Panc1 (cell line): ENCODE measurements at regions not wholly inside any gene's neighbourhood (a gene's known extent, or its start where the extent isn't known, plus 50 kb on each side); places are given as distances from the start of the nearest gene placed in this dataset.

Experiments
- CTCF ChIP-seq: fragments of 450-650 bp; IDR thresholded peaks from 2 replicates; pipeline ENCODE4 v1.5.1; 2017; ENCODE audit warnings: mild to moderate bottlenecking
- POLR2AphosphoS5 ChIP-seq: IDR thresholded peaks from 2 replicates; pipeline ENCODE4 v1.6.1; 2012; ENCODE audit warnings: mild to moderate bottlenecking, low read depth, low read length, moderate library complexity
- REST ChIP-seq, 2 experiments: IDR thresholded peaks; 2 replicates each; pipeline ENCODE4 v1.6.1; 2011 to 2012; ENCODE audit warnings: low read depth in 2 of 2, control low read depth in 1 of 2, low read length in 1 of 2, mild to moderate bottlenecking in 1 of 2, moderate library complexity in 1 of 2; ENCODE audit not compliant: insufficient read depth in 1 of 2
- SIN3A ChIP-seq: IDR thresholded peaks from 2 replicates; pipeline ENCODE4 v1.6.1; 2012; ENCODE audit warnings: low read depth, mild to moderate bottlenecking, low read length, moderate library complexity, borderline replicate concordance; ENCODE audit not compliant: insufficient read depth
- TCF7L2 ChIP-seq: IDR thresholded peaks from 2 replicates; pipeline ENCODE4 v1.6.1; 2011; ENCODE audit warnings: mild to moderate bottlenecking, low read depth, low read length, inconsistent platforms

- peak; percentile 14; the same call in 1 of the 2 replicates for TF ChIP-seq CTCF
- no peak for TF ChIP-seq POLR2AphosphoS5
- no peak for TF ChIP-seq TCF7L2
- no peak for TF ChIP-seq SIN3A
- TF ChIP-seq REST (IDR thresholded peaks at IDR 0.05; ENCODE audit: insufficient read depth in 1 of 2, low read depth in 2 of 2, low read length in 1 of 2) = no peak
Observed at GRCh38 chr2:158894572-158894971, 73.9 kb upstream of the TANC1 start.
